Heart right ventricle (tissue), 16 donors: ENCODE measurements at regions not wholly inside any gene's neighbourhood (a gene's known extent, or its start where the extent isn't known, plus 50 kb on each side); places are given as distances from the start of the nearest gene placed in this dataset.

Experiments
- ATAC-seq, 8 donors: fragments of 200-7000 bp; cut with Tn5 transposase; one replicate each; pipeline ENCODE4 v1.9.1; 2020; ENCODE audit warnings: mild to moderate bottlenecking in 8 of 8, moderate library complexity in 8 of 8, moderate number of reproducible peaks in 1 of 8
- DNase-seq, 2 donors: peaks; one replicate each; pipeline ENCODE4 v3.0.0-alpha.2; 2020
- H3K27ac ChIP-seq, 10 donors: fragments of 200-600 bp; sonication (generic) in 2 of 10; one replicate each; pipeline versions ENCODE4 v1.5.0 to v1.8.0; 2020 to 2022; ENCODE audit warnings: mild to moderate bottlenecking in 3 of 10
- H3K27me3 ChIP-seq, 7 donors: fragments of 200-600 bp; one replicate each; pipeline ENCODE4 v1.8.0; 2021 to 2022; ENCODE audit warnings: mild to moderate bottlenecking in 2 of 7
- H3K36me3 ChIP-seq, 9 donors: fragments of 200-600 bp; sonication (generic) in 1 of 9; one replicate each; pipeline versions ENCODE4 v1.5.0 to v1.8.0; 2020 to 2022; ENCODE audit warnings: mild to moderate bottlenecking in 2 of 9
- H3K4me1 ChIP-seq, 9 donors: fragments of 200-600 bp; sonication (generic) in 1 of 9; one replicate each; pipeline versions ENCODE4 v1.5.0 to v1.8.0; 2020 to 2022; ENCODE audit warnings: mild to moderate bottlenecking in 4 of 9
- H3K4me3 ChIP-seq, 10 donors: fragments of 200-600 bp; sonication (generic) in 2 of 10; one replicate each; pipeline versions ENCODE4 v1.5.0 to v1.8.0; 2020 to 2022; ENCODE audit warnings: mild to moderate bottlenecking in 7 of 10, moderate library complexity in 2 of 10
- H3K9me3 ChIP-seq, 11 donors: fragments of 200-600 bp in 10 of 11; sonication (generic) in 2 of 11; one replicate each; pipeline versions ENCODE4 v1.5.0 to v1.8.0; 2013 to 2022; ENCODE audit warnings: mild to moderate bottlenecking in 2 of 11, control low read depth in 1 of 11, moderate library complexity in 1 of 11
- WGBS, 2 donors: extraction: QIAGEN DNeasy Blood & Tissue Kit; methylation state at CpG; one replicate each; pipeline ENCODE4 v1.1.7; 2013; ENCODE audit warnings: inconsistent platforms in 1 of 2; 5-methylcytosine and 5-hydroxymethylcytosine counted together
- intact Hi-C, 10 donors: fragments of 100-400 bp; cut with DNase I; formaldehyde crosslinking; loops; one replicate each; pipeline versions ENCODE4 v1.11.1 to v1.14.2; 2022
- TF ChIP-seq, protein P1 (sequence below), 9 donors: fragments of 200-600 bp; sonication (generic) in 2 of 9; IDR thresholded peaks; one replicate each; pipeline versions ENCODE4 v1.5.0 to v1.8.0; 2021 to 2022; ENCODE audit warnings: antibody characterized with exemption in 9 of 9, mild to moderate bottlenecking in 5 of 9, moderate library complexity in 1 of 9
- donor health status: Arrhythmogenic right ventricular cardiomyopathy.
- donor health status: ischemic (EF 13 %, LVEDD 7.1; RV severe dilation, severe dysfunction).
- donor health status: healthy with polysubstance abuse.
- donor health status: DM: no; HTN: yes; CAD: no.
- donor health status: DM: no; HTN: no; CAD: no.
- donor health status: ischemic (EF 25% LVEDD 6.9; RV normal size, moderate dysfunction).
- donor health status: ischemic (EF 25% LVEDD 5.7; RV mildly dilated, moderate dysfunction).
- donor health status: healthy.
- donor health status: DM: yes; HTN: yes; CAD: no.
- donor health status: Ischemic cardiomyopathy.
- donor health status: ischemic (EF 35%, LVEDD 5.7; RV mildly dilated, moderate dysfunction).
- donor health status: nonischemic (EF 11% LVEDD 7.7; RV severe dilation, severe dysfunction).
- donor health status: DM: yes; HTN: yes; CAD: no.
- donor health status: PGD.
- donor health status: ischemic (EF 29% LVEDD 5.4; RV normal size, mild dysfunction).
- donor health status: nonischemic (EF 23%, LVEDD 6.1; RV moderate dilation, normal function).

DNA sequence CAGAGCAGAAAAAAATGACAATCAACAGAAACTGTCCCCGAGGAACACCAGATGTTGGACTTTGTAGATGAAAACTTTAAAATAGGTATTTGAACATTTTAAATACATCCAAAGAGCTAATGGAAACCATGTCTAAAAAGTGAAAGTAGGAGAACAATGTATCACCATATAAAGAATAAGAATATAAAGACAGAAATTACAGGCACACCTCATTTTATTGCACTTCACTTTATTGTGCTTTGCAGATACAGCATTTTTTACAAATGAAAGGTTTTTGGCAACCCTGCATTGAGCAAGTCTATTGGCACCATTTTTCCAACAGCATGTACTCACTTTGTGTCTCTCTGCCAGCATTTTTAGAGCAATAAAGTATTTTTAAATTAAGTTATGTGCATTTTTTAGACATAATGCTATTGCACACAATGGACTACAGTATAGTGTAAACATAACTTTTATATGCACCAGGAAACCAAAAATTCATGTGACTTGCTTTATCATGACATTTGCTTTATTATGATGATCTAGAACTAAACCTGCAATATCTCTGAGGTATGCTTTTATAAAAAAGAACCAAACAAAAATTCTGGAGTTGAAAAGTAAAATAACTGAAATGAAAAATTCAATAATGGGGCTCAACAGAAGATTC lies 212.4 kb upstream of the CASK start:
- H3K4me1 ChIP-seq: no peaks in the 10 kb centered on the region
- no peak overlapping the region for H3K4me3 ChIP-seq
- DNase-seq (no peak), ATAC-seq (no peak)
- H3K9me3 ChIP-seq: peaks cover 0 to 49% (median 0%) of the 10 kb centered on the region in 11 donors
- no peaks in the 10 kb centered on the region for H3K36me3 ChIP-seq
- intact Hi-C loops: no loop called here
- TF ChIP-seq, protein P1, sequence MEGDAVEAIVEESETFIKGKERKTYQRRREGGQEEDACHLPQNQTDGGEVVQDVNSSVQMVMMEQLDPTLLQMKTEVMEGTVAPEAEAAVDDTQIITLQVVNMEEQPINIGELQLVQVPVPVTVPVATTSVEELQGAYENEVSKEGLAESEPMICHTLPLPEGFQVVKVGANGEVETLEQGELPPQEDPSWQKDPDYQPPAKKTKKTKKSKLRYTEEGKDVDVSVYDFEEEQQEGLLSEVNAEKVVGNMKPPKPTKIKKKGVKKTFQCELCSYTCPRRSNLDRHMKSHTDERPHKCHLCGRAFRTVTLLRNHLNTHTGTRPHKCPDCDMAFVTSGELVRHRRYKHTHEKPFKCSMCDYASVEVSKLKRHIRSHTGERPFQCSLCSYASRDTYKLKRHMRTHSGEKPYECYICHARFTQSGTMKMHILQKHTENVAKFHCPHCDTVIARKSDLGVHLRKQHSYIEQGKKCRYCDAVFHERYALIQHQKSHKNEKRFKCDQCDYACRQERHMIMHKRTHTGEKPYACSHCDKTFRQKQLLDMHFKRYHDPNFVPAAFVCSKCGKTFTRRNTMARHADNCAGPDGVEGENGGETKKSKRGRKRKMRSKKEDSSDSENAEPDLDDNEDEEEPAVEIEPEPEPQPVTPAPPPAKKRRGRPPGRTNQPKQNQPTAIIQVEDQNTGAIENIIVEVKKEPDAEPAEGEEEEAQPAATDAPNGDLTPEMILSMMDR (IDR thresholded peaks at IDR 0.05): no peak
- 90 to 95% methylated on average over 1 of the region's 1 CpG for WGBS, 2 donors
- no peak overlapping the region for H3K27ac ChIP-seq
- no peaks in the 10 kb centered on the region for H3K27me3 ChIP-seq

DNA sequence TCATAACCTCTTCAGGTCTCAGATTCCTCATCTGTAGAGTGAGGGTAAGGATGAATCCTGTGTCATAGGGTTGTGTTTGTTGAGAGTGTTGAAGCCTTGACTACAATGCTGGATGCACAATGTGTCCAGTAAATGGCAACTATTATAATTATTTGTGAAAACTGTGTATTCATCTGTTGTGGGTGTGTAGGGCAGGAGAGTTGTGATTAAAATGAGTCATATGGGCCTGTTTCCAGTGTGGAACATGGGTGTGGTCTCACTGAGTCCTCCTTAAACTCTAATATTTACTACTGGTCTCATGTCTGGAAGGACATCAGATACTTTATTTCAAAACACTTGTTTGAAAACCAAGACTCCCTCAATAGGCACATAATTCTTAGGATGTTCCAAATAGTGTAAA lies 208.5 kb upstream of the CASK start:
- TF ChIP-seq, protein P1 (IDR thresholded peaks at IDR 0.05): no peak
- peaks cover 0 to 9% (median 0%) of the 10 kb centered on the region in 7 donors for H3K27me3 ChIP-seq
- DNase-seq: no peak
- H3K27ac ChIP-seq: no peak overlapping the region
- ATAC-seq: peak in 1 of 8 donors; percentile 62
- intact Hi-C loops: no loop called here
- H3K36me3 ChIP-seq: no peaks in the 10 kb centered on the region
- no peaks in the 10 kb centered on the region for H3K4me1 ChIP-seq
- no peak overlapping the region for H3K4me3 ChIP-seq
- H3K9me3 ChIP-seq: peaks cover 0 to 14% (median 0%) of the 10 kb centered on the region in 11 donors

DNA sequence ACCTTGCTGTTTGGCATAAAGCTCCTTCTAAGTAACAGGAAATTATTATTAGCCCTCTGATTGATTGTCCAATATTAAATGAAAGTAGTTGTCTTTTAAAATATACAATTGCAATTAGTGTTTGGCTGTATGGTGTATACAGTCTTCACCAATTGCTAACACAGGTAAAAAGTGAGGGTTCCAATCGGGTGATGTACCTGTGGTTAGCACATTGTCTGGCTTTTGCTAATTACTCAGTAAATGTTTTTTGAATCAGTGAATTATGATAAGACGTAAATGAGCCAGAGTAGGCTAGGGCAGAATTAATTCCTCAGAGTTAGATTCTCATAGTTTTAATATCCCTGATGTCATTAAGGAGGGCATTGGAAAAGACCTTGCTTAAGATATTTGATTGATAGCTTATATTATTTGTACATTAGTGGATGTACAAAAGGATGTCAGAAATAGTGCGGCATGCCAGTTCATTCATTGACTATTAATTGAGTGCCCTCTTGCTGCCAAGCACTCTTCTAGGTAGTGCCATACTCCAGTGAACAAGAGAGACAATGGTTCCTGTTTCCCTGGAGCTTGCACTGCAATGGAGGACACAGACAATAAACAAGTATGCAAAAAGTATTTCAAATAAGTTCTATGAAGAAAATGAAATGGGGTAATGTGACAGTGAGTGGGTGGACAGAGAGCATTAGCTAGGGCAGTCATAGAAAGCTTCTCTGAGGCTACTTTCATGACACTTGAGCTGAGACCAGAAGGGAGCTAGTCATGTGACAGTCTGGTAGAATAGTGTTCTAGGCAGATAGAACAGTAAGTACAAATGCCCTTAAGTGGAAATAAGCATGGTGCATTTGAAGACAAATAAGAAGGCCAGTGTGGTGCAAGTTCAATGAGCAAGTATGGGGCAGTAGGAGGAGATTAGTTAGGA lies 205.9 kb upstream of the CASK start:
- Histone ChIP-seq H3K27me3 (peaks cover 0 to 9% (median 0%) of the 10 kb centered on the region in 7 donors), H3K4me1 (no peaks in the 10 kb centered on the region), H3K27ac (no peak overlapping the region), H3K4me3 (no peak overlapping the region), H3K9me3 (no peaks in the 10 kb centered on the region), H3K36me3 (no peaks in the 10 kb centered on the region)
- WGBS, 2 donors: 91 to 99% methylated on average over 3 of the region's 3 CpGs
- no peak for ATAC-seq
- DNase-seq: no peak
- intact Hi-C loops: no loop called here
- TF ChIP-seq, protein P1 (IDR thresholded peaks at IDR 0.05): no peak

DNA sequence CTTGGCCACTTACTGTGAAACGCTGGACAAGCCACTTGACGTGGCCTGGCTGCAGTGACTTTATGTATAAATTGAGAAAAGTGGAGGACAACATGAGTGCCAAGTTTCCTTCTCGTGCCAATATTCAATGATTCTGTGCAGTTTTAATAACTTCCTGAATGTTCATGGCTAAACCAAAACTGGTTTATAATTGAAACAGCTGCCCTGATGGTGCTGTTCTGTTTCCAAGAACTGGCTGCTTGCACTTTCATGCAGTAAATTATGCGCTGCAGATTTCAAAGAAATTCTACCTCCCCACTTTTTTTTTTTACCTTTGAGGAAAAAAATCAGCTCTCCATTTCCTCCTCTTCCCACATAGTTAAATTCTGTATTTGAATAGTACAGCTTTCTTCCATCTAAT lies 205.2 kb upstream of the CASK start:
- no peak overlapping the region for H3K4me3 ChIP-seq

More for the DNA sequence above, 205.2 kb upstream of the CASK start:
- no peak for DNase-seq
- Histone ChIP-seq H3K4me1 (no peaks in the 10 kb centered on the region), H3K36me3 (no peaks in the 10 kb centered on the region), H3K27me3 (peaks cover 0 to 9% (median 0%) of the 10 kb centered on the region in 7 donors), H3K27ac (peak overlapping the region in 1 of 10 donors; percentile 13), H3K9me3 (no peaks in the 10 kb centered on the region)
- TF ChIP-seq, protein P1 (IDR thresholded peaks at IDR 0.05): no peak
- intact Hi-C loops: no loop called here
- WGBS, 2 donors: 82 to 85% methylated on average over 4 of the region's 4 CpGs
- ATAC-seq: no peak
